ENCODE measurements at regions not wholly inside any gene's neighbourhood (a gene's known extent, or its start where the extent isn't known, plus 50 kb on each side); places are given as distances from the start of the nearest gene placed in this dataset.
"Not testable (repeated sequence)": the region's sequence is repeated elsewhere in the genome, so short reads cannot be mapped to it uniquely, and the experiment has no call there.

- DNase-seq: no peak
These were observed 484.0 kb upstream of the MAP2 start for GRCh38 chr2:208939852-208940251.

GRCh38 chr2:208945719-208946256 lies 478.1 kb upstream of the MAP2 start:
- DNase-seq: no peak

GRCh38 chr2:208948073-208948472 lies 475.8 kb upstream of the MAP2 start:
- no peak for DNase-seq

- no peak for DNase-seq
These were observed 453.8 kb upstream of the MAP2 start for GRCh38 chr2:208970070-208970469.

GRCh38 chr2:208977582-208977981 lies 446.3 kb upstream of the MAP2 start:
- DNase-seq: no peak

GRCh38 chr2:208978946-208979345 lies 444.9 kb upstream of the MAP2 start:
- DNase-seq: peak in 1 of 2 experiments; percentile 25

GRCh38 chr2:208980321-208980720 lies 443.5 kb upstream of the MAP2 start:
- no peak for DNase-seq

- no peak for DNase-seq
These were observed 441.0 kb upstream of the MAP2 start for GRCh38 chr2:208982831-208983230.

- DNase-seq: no peak
These were observed 440.4 kb upstream of the MAP2 start for GRCh38 chr2:208983486-208983885.

- no peak for DNase-seq
These were observed 439.3 kb upstream of the MAP2 start for GRCh38 chr2:208984376-208985090.

- DNase-seq: peak in 1 of 2 experiments; percentile 7
These were observed 438.2 kb upstream of the MAP2 start for GRCh38 chr2:208985644-208986043.

- peak in 1 of 2 experiments; percentile 53 for DNase-seq
These were observed 433.1 kb upstream of the MAP2 start for GRCh38 chr2:208990716-208991115.

GRCh38 chr2:208999911-209000310 lies 423.9 kb upstream of the MAP2 start:
- no peak for DNase-seq

GRCh38 chr2:209002054-209002453 lies 421.8 kb upstream of the MAP2 start:
- no peak for DNase-seq

GRCh38 chr2:209005371-209005770 lies 418.5 kb upstream of the MAP2 start:
- no peak for DNase-seq

GRCh38 chr2:209008636-209009287 lies 415.1 kb upstream of the MAP2 start:
- no peak for DNase-seq

- DNase-seq: not testable (repeated sequence)
These were observed 405.2 kb upstream of the MAP2 start for GRCh38 chr2:209018633-209019032.

GRCh38 chr2:209029249-209029648 lies 394.6 kb upstream of the MAP2 start:
- no peak for DNase-seq

GRCh38 chr2:209044307-209044706 lies 379.5 kb upstream of the MAP2 start:
- DNase-seq: no peak

GRCh38 chr2:209046163-209046562 lies 377.7 kb upstream of the MAP2 start:
- DNase-seq: no peak

GRCh38 chr2:209049608-209050007 lies 374.2 kb upstream of the MAP2 start:
- no peak for DNase-seq

GRCh38 chr2:209062210-209062609 lies 361.6 kb upstream of the MAP2 start:
- no peak for DNase-seq

GRCh38 chr2:209070262-209070661 lies 353.6 kb upstream of the MAP2 start:
- DNase-seq: no peak

- DNase-seq: no peak
These were observed 350.7 kb upstream of the MAP2 start for GRCh38 chr2:209073151-209073550.
